NCI-H1417 (cell line): ENCODE measurements at regions not wholly inside any gene's neighbourhood (a gene's known extent, or its start where the extent isn't known, plus 50 kb on each side); places are given as distances from the start of the nearest gene placed in this dataset.

Experiments
- DNase-seq, 3 experiments: peaks; one replicate each; lab custom pipeline; 2025; lab: John Stamatoyannopoulos, UW

- DNase-seq = no peak
Observed at GRCh38 chr11:80525663-80526405, 1085.0 kb upstream of the TENM4 start.

- no peak for DNase-seq
Observed at GRCh38 chr11:80524349-80524748, 1083.5 kb upstream of the TENM4 start.

DNA sequence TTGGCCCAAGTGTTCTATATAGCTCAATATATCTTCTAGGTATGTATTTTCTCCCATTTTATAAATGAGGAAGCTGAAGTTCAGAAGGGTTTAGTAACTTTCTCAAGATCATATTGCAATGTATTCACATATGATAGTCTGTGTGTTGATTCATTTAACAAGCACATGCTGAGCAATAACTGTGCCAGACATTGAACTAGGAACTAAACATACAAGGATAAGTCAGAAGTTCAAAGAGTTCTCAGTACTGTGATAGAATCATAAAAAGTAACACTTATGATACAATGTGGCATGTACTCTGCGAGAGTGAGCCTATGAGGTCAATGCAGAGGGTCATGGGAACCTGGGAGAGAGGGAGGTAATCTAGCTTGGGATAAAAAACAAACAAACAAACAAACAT, 1082.2 kb upstream of the TENM4 start:
- no peak for DNase-seq

- no peak for DNase-seq
Observed at GRCh38 chr11:80521592-80521991, 1080.8 kb upstream of the TENM4 start.

DNA sequence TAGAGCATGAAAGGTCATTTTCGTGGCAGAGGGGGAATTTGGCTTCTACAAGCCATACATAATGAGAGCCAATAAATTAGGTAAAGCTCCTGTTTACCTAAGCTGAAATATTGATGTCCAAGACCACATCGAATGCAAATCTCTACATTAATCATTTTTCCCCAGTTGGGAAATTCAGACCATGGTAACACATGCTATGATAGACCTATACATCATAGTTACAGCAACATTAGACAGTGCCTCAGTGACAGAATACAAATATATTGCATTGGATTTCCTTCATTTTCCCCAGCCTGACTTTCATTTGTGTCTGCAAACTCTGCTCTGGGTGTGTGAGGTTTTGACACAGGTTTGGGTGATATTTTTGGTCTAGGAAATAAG, 1079.7 kb upstream of the TENM4 start:
- no peak for DNase-seq

GRCh38 chr11:80519596-80520506, 1079.0 kb upstream of the TENM4 start:
- DNase-seq = no peak

DNA sequence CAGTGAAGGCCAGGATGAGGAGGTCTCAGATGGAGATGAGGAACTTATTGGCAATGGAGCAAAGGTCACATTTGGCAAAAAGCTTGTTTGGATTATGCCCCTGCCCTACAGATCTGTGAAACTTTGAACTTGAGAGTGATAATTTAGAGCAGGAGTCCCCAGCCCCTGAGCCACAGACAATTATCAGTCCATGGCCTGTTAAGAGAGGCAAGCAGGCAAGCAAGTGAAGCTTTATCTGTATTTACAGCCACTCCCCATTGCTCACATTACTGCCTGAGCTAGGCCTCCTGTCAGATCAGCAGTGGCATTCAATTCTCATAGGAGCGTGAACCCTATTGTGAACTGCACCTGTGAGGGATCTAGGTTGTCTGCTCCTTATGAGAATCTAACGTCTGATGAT, 1076.9 kb upstream of the TENM4 start:
- DNase-seq = no peak

DNA sequence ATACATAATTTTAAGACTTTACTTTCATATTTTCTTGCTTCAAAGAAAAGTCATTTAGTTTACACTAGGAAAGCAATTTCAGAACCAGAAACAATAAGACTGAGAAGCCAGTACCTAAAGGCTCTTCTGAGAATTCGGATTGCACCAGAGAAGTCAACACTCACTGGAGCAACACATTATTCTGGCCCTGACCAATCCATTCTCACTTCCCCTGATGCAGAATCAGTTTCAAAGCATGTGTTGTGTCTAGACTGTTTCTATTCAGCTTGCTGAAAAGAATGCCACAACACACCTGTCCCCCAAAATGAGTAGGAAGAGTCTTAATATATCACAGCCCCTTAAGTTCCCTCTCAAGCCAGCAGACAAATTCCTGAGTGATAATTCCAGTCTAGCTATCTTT, 1074.3 kb upstream of the TENM4 start:
- no peak for DNase-seq

- DNase-seq = no peak
Observed at GRCh38 chr11:80512491-80512890, 1071.7 kb upstream of the TENM4 start.

DNA sequence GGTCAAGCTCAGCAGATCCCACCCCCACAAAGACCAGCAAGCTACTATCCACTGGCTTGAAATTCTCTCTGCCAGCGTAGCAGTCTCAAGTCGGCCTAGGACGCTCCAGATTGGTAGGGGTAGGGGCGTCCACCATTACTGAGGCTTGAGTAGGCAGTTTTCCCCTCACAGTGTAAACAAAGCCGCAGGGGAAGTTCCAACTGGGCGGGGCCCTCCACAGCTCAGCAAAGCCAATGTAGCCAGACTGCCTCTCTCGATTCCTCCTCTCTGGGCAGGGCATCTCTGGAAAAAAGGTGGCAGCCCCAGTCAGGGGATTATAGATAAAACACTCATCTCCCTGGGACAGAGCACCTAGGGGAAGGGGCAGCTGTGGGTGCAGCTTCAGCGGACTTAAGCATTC, 1064.9 kb upstream of the TENM4 start:
- no peak for DNase-seq

GRCh38 chr11:80503990-80504389, 1063.2 kb upstream of the TENM4 start:
- no peak for DNase-seq

- DNase-seq = no peak
Observed at GRCh38 chr11:80502511-80502910, 1061.7 kb upstream of the TENM4 start.

GRCh38 chr11:80495116-80495515, 1054.3 kb upstream of the TENM4 start:
- no peak for DNase-seq

DNA sequence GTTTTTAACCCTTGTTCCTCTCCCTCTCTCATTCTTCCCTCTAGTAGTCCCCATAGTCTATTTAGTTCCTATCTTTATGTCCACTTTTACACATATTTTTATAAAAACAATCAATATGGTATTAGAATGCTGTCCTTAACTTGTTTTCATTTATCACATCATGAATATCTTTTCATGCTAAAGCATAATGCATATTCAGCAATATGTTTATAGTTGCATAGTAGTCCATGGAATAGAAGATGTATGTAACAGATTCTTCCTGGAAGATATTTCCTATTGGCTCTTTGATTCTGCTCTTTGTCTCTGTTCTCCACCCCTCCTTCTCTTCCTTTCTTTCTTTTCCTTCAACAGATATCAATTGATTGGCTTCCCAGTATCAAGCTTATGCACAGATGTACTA, 1047.1 kb upstream of the TENM4 start:
- DNase-seq = no peak

GRCh38 chr11:80486678-80487077, 1045.8 kb upstream of the TENM4 start:
- no peak for DNase-seq

- no peak for DNase-seq
Observed at GRCh38 chr11:80477178-80477577, 1036.3 kb upstream of the TENM4 start.

- no peak for DNase-seq
Observed at GRCh38 chr11:80473562-80473961, 1032.7 kb upstream of the TENM4 start.

- no peak for DNase-seq
Observed at GRCh38 chr11:80469871-80470270, 1029.0 kb upstream of the TENM4 start.

- DNase-seq = no peak
Observed at GRCh38 chr11:80466570-80466969, 1025.7 kb upstream of the TENM4 start.

DNA sequence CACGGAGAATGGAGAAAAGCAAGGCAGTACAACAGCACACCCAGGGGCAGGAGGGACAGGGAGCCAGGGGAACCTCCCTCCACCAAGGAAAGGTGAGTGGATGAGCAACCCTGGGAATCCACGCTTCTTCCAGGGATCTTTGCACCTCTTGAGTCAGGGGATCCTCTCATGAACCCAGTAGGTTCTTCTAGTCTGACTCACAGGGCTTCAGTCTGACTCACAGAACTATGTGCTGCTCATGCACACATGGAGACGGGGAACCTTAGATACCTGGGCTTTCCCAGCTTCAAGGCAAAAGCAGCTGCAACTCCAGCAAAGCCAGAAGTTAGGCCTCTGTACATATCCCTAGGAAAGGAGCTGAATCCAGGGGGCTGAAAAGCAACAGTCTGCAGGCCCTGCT, 1021.4 kb upstream of the TENM4 start:
- DNase-seq = no peak

DNA sequence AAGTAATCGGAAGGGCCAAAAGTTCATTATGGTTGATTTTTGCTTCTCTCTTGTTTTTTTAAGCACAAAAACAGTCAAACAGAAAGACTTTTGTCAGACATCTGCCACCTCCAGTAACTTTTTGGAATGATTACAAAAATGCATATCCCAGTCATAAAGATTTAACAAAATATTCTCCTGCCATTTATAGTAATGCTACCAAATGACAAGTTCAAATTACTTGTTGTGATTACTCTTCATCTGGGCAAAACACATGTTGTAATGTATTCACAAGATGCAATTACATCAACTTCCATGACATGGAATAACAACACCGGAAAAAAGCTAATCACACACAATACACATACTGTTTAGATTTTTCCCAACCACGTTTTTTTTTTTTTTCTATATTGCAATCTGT, 1017.5 kb upstream of the TENM4 start:
- no peak for DNase-seq

DNA sequence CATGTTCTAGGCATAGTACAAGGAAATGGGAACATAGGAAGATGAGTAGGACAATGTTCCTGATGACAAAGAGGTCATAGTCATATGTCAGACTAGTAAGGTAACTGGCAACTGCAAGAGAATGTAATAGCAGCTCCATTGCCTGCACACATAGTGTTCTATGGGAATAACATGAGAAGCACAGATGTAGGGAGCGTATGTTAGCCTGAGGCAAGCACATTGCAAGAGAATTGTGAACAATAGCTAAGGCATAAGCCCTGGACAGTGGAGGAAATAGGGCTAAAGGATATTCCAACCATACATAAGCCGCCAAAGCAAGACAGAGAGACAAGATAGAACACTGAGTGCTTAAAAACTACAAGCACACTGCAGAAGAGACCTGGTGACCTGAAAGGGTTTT, 1017.0 kb upstream of the TENM4 start:
- no peak for DNase-seq

GRCh38 chr11:80455818-80456217, 1015.0 kb upstream of the TENM4 start:
- DNase-seq = no peak
